Progenitor cell of endocrine pancreas (in vitro differentiated cells): ENCODE measurements at regions not wholly inside any gene's neighbourhood (a gene's known extent, or its start where the extent isn't known, plus 50 kb on each side); places are given as distances from the start of the nearest gene placed in this dataset.

Experiments used
- DNase-seq: peaks from one replicate; pipeline ENCODE4 v3.0.0; 2021; ENCODE audit warnings: low spot score; ENCODE audit not compliant: unreplicated experiment
- H3K27ac Mint-ChIP-seq: 2 replicates; pipeline ENCODE4 v1.8.0; 2021; ENCODE audit warnings: mild to moderate bottlenecking, moderate library complexity, mixed read lengths
- H3K27me3 Mint-ChIP-seq: 2 replicates; pipeline ENCODE4 v1.8.0; 2021; ENCODE audit warnings: mixed read lengths
- H3K36me3 Mint-ChIP-seq: 2 replicates; pipeline ENCODE4 v1.8.0; 2022; ENCODE audit warnings: mixed read lengths; ENCODE audit not compliant: insufficient read depth
- H3K4me1 Mint-ChIP-seq: 2 replicates; pipeline ENCODE4 v1.8.0; 2021; ENCODE audit warnings: low read depth, mixed read lengths
- H3K4me3 Mint-ChIP-seq: 2 replicates; pipeline ENCODE4 v1.8.0; 2021; ENCODE audit warnings: low read depth, mild to moderate bottlenecking, moderate library complexity, mixed read lengths
- H3K9me3 Mint-ChIP-seq: 2 replicates; pipeline ENCODE4 v1.8.0; 2021; ENCODE audit warnings: low read depth, mixed read lengths
- CTCF ChIP-seq: fragments of 200-600 bp; sonication (generic); IDR thresholded peaks from one replicate; pipeline ENCODE4 v1.5.0; 2021; ENCODE audit warnings: antibody characterized with exemption, mild to moderate bottlenecking; ENCODE audit not compliant: unreplicated experiment

GRCh38 chr10:106508950-106509349, 655.6 kb downstream of the SORCS1 start:
- no peak for TF ChIP-seq CTCF
- Mint-ChIP-seq H3K9me3 (peaks cover 3% of the 10 kb centered on the region), H3K4me3 (no peak overlapping the region), H3K27me3 (no peaks in the 10 kb centered on the region), H3K27ac (no peak overlapping the region), H3K36me3 (no peaks in the 10 kb centered on the region), H3K4me1 (peaks cover 12% of the 10 kb centered on the region)
- DNase-seq = no peak

- TF ChIP-seq CTCF = no peak
- no peaks in the 10 kb centered on the region for H3K27me3 Mint-ChIP-seq
- H3K9me3 Mint-ChIP-seq = peaks cover 3% of the 10 kb centered on the region
- H3K36me3 Mint-ChIP-seq = no peaks in the 10 kb centered on the region
- H3K4me3 Mint-ChIP-seq = no peak overlapping the region
- H3K27ac Mint-ChIP-seq = no peak overlapping the region
- DNase-seq = no peak
- no peaks in the 10 kb centered on the region for H3K4me1 Mint-ChIP-seq
These were observed 657.8 kb downstream of the SORCS1 start for GRCh38 chr10:106506526-106507283.

- Mint-ChIP-seq H3K4me1 (peaks cover 5% of the 10 kb centered on the region), H3K27me3 (no peaks in the 10 kb centered on the region), H3K27ac (no peak overlapping the region), H3K9me3 (no peaks in the 10 kb centered on the region), H3K4me3 (no peak overlapping the region), H3K36me3 (no peaks in the 10 kb centered on the region)
- no peak for DNase-seq
- no peak for TF ChIP-seq CTCF
These were observed 660.0 kb downstream of the SORCS1 start for GRCh38 chr10:106504536-106504935.

GRCh38 chr10:106502641-106503040, 661.9 kb downstream of the SORCS1 start:
- H3K4me1 Mint-ChIP-seq = peaks cover 14% of the 10 kb centered on the region
- H3K9me3 Mint-ChIP-seq = no peaks in the 10 kb centered on the region
- H3K27me3 Mint-ChIP-seq = no peaks in the 10 kb centered on the region
- no peak for TF ChIP-seq CTCF
- no peaks in the 10 kb centered on the region for H3K36me3 Mint-ChIP-seq
- no peak overlapping the region for H3K4me3 Mint-ChIP-seq
- DNase-seq = no peak
- H3K27ac Mint-ChIP-seq = no peak overlapping the region

- Mint-ChIP-seq H3K27me3 (no peaks in the 10 kb centered on the region), H3K27ac (no peak overlapping the region), H3K4me3 (no peak overlapping the region)
These were observed 663.5 kb downstream of the SORCS1 start for GRCh38 chr10:106500925-106501525.

More at GRCh38 chr10:106500925-106501525, 663.5 kb downstream of the SORCS1 start:
- Mint-ChIP-seq H3K36me3 (no peaks in the 10 kb centered on the region), H3K9me3 (peaks cover 3% of the 10 kb centered on the region), H3K4me1 (peaks cover 14% of the 10 kb centered on the region)
- TF ChIP-seq CTCF = no peak
- no peak for DNase-seq
